DLD1 (cell line): ENCODE measurements at regions not wholly inside any gene's neighbourhood (a gene's known extent, or its start where the extent isn't known, plus 50 kb on each side); places are given as distances from the start of the nearest gene placed in this dataset.
"Not testable (repeated sequence)": the region's sequence is repeated elsewhere in the genome, so short reads cannot be mapped to it uniquely, and the experiment has no call there.

Source experiments
- in situ Hi-C: cut with HindIII; loops from 2 replicates; pipeline ENCODE4 v1.10.0; 2017; ENCODE audit warnings: low sequenced_read_pairs

GRCh38 chr10:124172181-124172916, 79.0 kb upstream of the CHST15 start:
- in situ Hi-C loops, result no loop called here

GRCh38 chr10:124171561-124171960, 78.2 kb upstream of the CHST15 start:
- in situ Hi-C loops, result no loop called here

GRCh38 chr10:124170631-124171030, 77.2 kb upstream of the CHST15 start:
- in situ Hi-C loops, result no loop called here

- in situ Hi-C loops, result no loop called here
Measured at GRCh38 chr10:124168991-124169802, 75.8 kb upstream of the CHST15 start.

- in situ Hi-C loops, result no loop called here
Measured at GRCh38 chr10:124168581-124168980, 75.2 kb upstream of the CHST15 start.

- in situ Hi-C loops, result not testable (repeated sequence)
Measured at GRCh38 chr10:124167925-124168324, 74.5 kb upstream of the CHST15 start.

- in situ Hi-C loops, result no loop called here
Measured at GRCh38 chr10:124166431-124167125, 73.2 kb upstream of the CHST15 start.

GRCh38 chr10:124165827-124166226, 72.4 kb upstream of the CHST15 start:
- in situ Hi-C loops, result no loop called here

GRCh38 chr10:124165311-124165710, 71.9 kb upstream of the CHST15 start:
- in situ Hi-C loops, result no loop called here

GRCh38 chr10:124164264-124164663, 70.9 kb upstream of the CHST15 start:
- in situ Hi-C loops, result no loop called here

- in situ Hi-C loops, result no loop called here
Measured at GRCh38 chr10:124162774-124163354, 69.5 kb upstream of the CHST15 start.

- in situ Hi-C loops, result no loop called here
Measured at GRCh38 chr10:124162136-124162535, 68.7 kb upstream of the CHST15 start.

- in situ Hi-C loops, result no loop called here
Measured at GRCh38 chr10:124161601-124162000, 68.2 kb upstream of the CHST15 start.

- in situ Hi-C loops, result no loop called here
Measured at GRCh38 chr10:124160943-124161582, 67.7 kb upstream of the CHST15 start.

- in situ Hi-C loops, result no loop called here
Measured at GRCh38 chr10:124160176-124160575, 66.8 kb upstream of the CHST15 start.

- in situ Hi-C loops, result no loop called here
Measured at GRCh38 chr10:124159153-124159552, 65.8 kb upstream of the CHST15 start.

- in situ Hi-C loops, result no loop called here
Measured at GRCh38 chr10:124158592-124158991, 65.2 kb upstream of the CHST15 start.

GRCh38 chr10:124157271-124157681, 63.9 kb upstream of the CHST15 start:
- in situ Hi-C loops, result no loop called here

- in situ Hi-C loops, result no loop called here
Measured at GRCh38 chr10:124156524-124157260, 63.3 kb upstream of the CHST15 start.

GRCh38 chr10:124155781-124156435, 62.5 kb upstream of the CHST15 start:
- in situ Hi-C loops, result no loop called here
